DND-41 (cell line): ENCODE measurements at regions not wholly inside any gene's neighbourhood (a gene's known extent, or its start where the extent isn't known, plus 50 kb on each side); places are given as distances from the start of the nearest gene placed in this dataset.

Source experiments
- CTCF ChIP-seq: IDR thresholded peaks from 2 replicates; pipeline ENCODE4 v1.5.1; 2012; ENCODE audit warnings: borderline replicate concordance, low read length, moderate library complexity, mild to moderate bottlenecking; ENCODE audit not compliant: poor library complexity, severe bottlenecking; ENCODE audit errors: extremely low read depth
- EZH2 ChIP-seq: IDR thresholded peaks from 3 replicates; pipeline ENCODE4 v1.6.1; 2012; ENCODE audit warnings: borderline replicate concordance, low read depth, mild to moderate bottlenecking, moderate library complexity, low read length, inconsistent platforms; ENCODE audit not compliant: severe bottlenecking

- TF ChIP-seq CTCF, result no peak
- TF ChIP-seq EZH2, result no peak
Observed at GRCh38 chr7:156155988-156156733, 343.9 kb upstream of the SHH start.
